OCI-LY7 (cell line): ENCODE measurements at regions not wholly inside any gene's neighbourhood (a gene's known extent, or its start where the extent isn't known, plus 50 kb on each side); places are given as distances from the start of the nearest gene placed in this dataset.

Source experiments
- BruUV-seq: library from RNA; stranded (reverse); fragments of 400-500 nt; replicated peaks from 2 replicates; lab custom pipeline; 2021; lab: Mats Ljungman, UMichigan
- CTCF ChIA-PET: fragments of 300-600 bp; sonication (Branson Sonifier 250); formaldehyde crosslinking; loops from one replicate; lab custom pipeline; 2022; ENCODE audit warnings: antibody characterized with exemption; ENCODE audit not compliant: unreplicated experiment; lab: Charles Lee
- POLR2A ChIA-PET: fragments of 300-600 bp; sonication (Branson Sonifier 250); formaldehyde crosslinking; loops from one replicate; lab custom pipeline; 2022; ENCODE audit warnings: antibody characterized with exemption; lab: Charles Lee
- DNase-seq: peaks from one replicate; pipeline ENCODE4 v3.0.0-alpha.2; 2015; ENCODE audit warnings: low spot score
- H2AFZ ChIP-seq: fragments of 200-600 bp; sonication (generic), shearing (Covaris generic); 2 replicates; pipeline ENCODE4 v1.6.1; 2014; ENCODE audit warnings: mild to moderate bottlenecking, antibody characterized with exemption, low read length, moderate library complexity
- H3K27ac ChIP-seq: fragments of 200-600 bp; sonication (generic); 2 replicates; pipeline ENCODE4 v1.5.1; 2014; ENCODE audit warnings: mixed run types, low read depth, mild to moderate bottlenecking, moderate library complexity, low read length, inconsistent platforms; ENCODE audit not compliant: poor library complexity, severe bottlenecking
- H3K36me3 ChIP-seq: fragments of 200-600 bp; sonication (generic); 2 replicates; pipeline ENCODE4 v1.6.1; 2014; ENCODE audit warnings: mild to moderate bottlenecking, antibody characterized with exemption, low read length, moderate library complexity, mixed read lengths; ENCODE audit not compliant: insufficient read depth
- H3K4me1 ChIP-seq: fragments of 200-600 bp; sonication (generic); 2 replicates; pipeline ENCODE4 v1.5.1; 2014; ENCODE audit warnings: mild to moderate bottlenecking, low read length; ENCODE audit not compliant: insufficient read depth, poor library complexity, severe bottlenecking
- H3K4me2 ChIP-seq: fragments of 200-600 bp; sonication (generic); 2 replicates; pipeline ENCODE4 v1.6.1; 2014; ENCODE audit warnings: mild to moderate bottlenecking, low read length
- H3K4me3 ChIP-seq: fragments of 200-600 bp; sonication (generic); 2 replicates; pipeline ENCODE4 v1.5.1; 2014; ENCODE audit warnings: mild to moderate bottlenecking, low read depth, low read length; ENCODE audit not compliant: poor library complexity, severe bottlenecking
- H3K79me2 ChIP-seq: fragments of 200-600 bp; sonication (generic); 2 replicates; pipeline ENCODE4 v1.6.1; 2016; ENCODE audit warnings: low read depth, mild to moderate bottlenecking, low read length, moderate library complexity, mixed read lengths; ENCODE audit not compliant: insufficient read depth
- H3K9me2 ChIP-seq: fragments of 200-600 bp; sonication (generic); 2 replicates; pipeline ENCODE4 v1.6.1; 2016; ENCODE audit warnings: mild to moderate bottlenecking, low read length, mixed read lengths; ENCODE audit not compliant: insufficient read depth
- H3K9me3 ChIP-seq: fragments of 200-600 bp; sonication (generic); 2 replicates; pipeline ENCODE4 v1.6.1; 2014; ENCODE audit warnings: mild to moderate bottlenecking, mixed run types, low read length, mixed read lengths
- H4K20me1 ChIP-seq: fragments of 200-600 bp; sonication (generic); 2 replicates; pipeline ENCODE4 v1.6.1; 2014; ENCODE audit warnings: mild to moderate bottlenecking, antibody characterized with exemption, low read length, moderate library complexity, mixed read lengths; ENCODE audit not compliant: insufficient read depth
- EZH2phosphoT487 ChIP-seq: fragments of 200-600 bp; sonication (generic); IDR thresholded peaks from 2 replicates; pipeline ENCODE4 v1.6.1; 2018; ENCODE audit warnings: low read depth, borderline replicate concordance, mild to moderate bottlenecking, mixed run types, antibody characterized with exemption, low read length, moderate library complexity, mixed read lengths
- intact Hi-C: fragments of 100-400 bp; cut with micrococcal nuclease; formaldehyde crosslinking; loops from one replicate; pipeline ENCODE4 v1.10.0; 2022; ENCODE audit not compliant: unreplicated experiment
- TF ChIP-seq, protein P1 (sequence below): fragments of 200-600 bp; sonication (generic); conservative IDR thresholded peaks from 2 replicates; pipeline ENCODE4 v1.5.1; 2014; ENCODE audit warnings: mild to moderate bottlenecking, antibody characterized with exemption, low read length, moderate library complexity, mixed read lengths

DNA sequence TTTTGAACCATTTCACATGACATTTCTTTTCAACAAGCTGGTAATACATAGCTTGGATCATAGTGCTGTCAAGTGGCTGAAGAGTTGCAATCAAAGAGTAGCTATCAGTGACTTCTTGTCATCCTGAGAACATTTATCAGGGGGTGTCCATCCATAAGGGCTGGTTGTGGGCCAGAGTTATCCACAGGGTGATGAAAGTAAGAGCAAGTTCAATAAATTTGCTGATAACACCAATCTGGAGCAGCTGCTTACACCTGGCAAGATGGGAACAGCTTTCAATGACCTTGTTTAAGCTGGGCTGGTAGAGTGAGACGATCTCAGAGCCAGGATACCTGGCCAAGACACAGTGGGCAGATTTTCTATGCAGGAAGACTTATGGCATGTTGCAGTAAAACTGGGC is 96.3 kb upstream of the IMMP2L start:
- intact Hi-C loops = no loop called here
- Histone ChIP-seq H3K79me2 (no peaks in the 10 kb centered on the region), H3K9me2 (no peaks in the 10 kb centered on the region), H3K9me3 (no peaks in the 10 kb centered on the region), H3K27ac (no peak overlapping the region), H3K4me1 (no peaks in the 10 kb centered on the region), H3K4me2 (no peak overlapping the region), H3K4me3 (no peak overlapping the region), H2AFZ (no peak overlapping the region), H3K36me3 (no peaks in the 10 kb centered on the region), H4K20me1 (no peaks in the 10 kb centered on the region)
- no TSS peak for BruUV-seq
- no peak for TF ChIP-seq EZH2phosphoT487
- TF ChIP-seq, protein P1, sequence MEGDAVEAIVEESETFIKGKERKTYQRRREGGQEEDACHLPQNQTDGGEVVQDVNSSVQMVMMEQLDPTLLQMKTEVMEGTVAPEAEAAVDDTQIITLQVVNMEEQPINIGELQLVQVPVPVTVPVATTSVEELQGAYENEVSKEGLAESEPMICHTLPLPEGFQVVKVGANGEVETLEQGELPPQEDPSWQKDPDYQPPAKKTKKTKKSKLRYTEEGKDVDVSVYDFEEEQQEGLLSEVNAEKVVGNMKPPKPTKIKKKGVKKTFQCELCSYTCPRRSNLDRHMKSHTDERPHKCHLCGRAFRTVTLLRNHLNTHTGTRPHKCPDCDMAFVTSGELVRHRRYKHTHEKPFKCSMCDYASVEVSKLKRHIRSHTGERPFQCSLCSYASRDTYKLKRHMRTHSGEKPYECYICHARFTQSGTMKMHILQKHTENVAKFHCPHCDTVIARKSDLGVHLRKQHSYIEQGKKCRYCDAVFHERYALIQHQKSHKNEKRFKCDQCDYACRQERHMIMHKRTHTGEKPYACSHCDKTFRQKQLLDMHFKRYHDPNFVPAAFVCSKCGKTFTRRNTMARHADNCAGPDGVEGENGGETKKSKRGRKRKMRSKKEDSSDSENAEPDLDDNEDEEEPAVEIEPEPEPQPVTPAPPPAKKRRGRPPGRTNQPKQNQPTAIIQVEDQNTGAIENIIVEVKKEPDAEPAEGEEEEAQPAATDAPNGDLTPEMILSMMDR = no peak
- CTCF ChIA-PET = no interaction called here
- DNase-seq = no peak
- POLR2A ChIA-PET = interaction anchor here (0.6 kb wide), 1 partner anchor 169 kb away, joined by 3 read pairs; no protein-coding TSS in a partner anchor

DNA sequence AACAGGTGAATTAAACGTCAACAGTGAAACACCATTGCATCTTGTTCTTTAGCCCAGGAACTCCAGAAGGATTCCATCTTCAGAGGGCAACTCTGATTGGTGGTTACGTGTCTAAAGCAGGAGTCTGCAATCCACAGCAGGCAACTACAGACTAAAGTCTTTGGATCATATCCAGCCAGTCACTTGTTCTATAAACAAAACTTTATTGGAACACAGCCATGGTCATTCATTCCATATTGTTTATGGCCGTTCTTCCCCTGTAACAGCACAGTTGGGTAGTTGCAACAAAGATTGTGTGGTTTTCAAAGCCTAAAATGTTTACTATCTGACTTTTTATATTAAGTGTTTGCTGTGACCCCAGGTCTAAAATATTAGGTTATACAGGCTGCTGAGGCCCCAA is 94.7 kb upstream of the IMMP2L start:
- no peak for DNase-seq
- Histone ChIP-seq H3K4me3 (no peak overlapping the region), H2AFZ (no peak overlapping the region), H3K4me2 (no peak overlapping the region), H3K79me2 (no peaks in the 10 kb centered on the region), H3K9me2 (no peaks in the 10 kb centered on the region), H3K36me3 (no peaks in the 10 kb centered on the region), H4K20me1 (no peaks in the 10 kb centered on the region), H3K9me3 (no peaks in the 10 kb centered on the region), H3K27ac (no peak overlapping the region), H3K4me1 (no peaks in the 10 kb centered on the region)
- ChIA-PET CTCF (no interaction called here), POLR2A (no interaction called here)
- no TSS peak for BruUV-seq
- intact Hi-C loops = no loop called here
- TF ChIP-seq, protein P1 = no peak
- no peak for TF ChIP-seq EZH2phosphoT487

DNA sequence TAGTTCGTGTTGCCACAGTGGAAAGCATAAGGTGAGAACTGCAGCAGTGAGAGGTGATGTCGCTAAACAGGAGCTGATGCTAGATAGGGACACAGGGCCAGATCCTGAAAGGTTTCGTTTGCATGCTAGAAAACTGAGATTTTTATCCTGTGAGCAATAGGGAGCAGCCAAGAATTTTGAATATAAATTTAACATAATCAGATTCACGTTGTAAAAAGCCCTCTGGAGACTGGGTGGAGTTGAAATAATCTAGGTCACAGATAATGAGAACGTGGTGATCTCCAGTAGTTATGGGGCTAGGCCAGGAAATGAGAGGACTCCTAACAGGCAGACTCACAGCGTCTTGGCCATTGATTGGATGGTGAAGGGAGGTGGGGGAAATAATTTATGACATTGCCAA is 92.1 kb upstream of the IMMP2L start:
- Histone ChIP-seq H3K27ac (no peak overlapping the region), H3K79me2 (no peaks in the 10 kb centered on the region), H3K36me3 (no peaks in the 10 kb centered on the region), H2AFZ (no peak overlapping the region), H3K9me2 (no peaks in the 10 kb centered on the region), H3K4me2 (no peak overlapping the region), H3K4me1 (no peaks in the 10 kb centered on the region), H4K20me1 (no peaks in the 10 kb centered on the region), H3K9me3 (no peaks in the 10 kb centered on the region), H3K4me3 (no peak overlapping the region)
- no TSS peak for BruUV-seq
- intact Hi-C loops = no loop called here
- POLR2A ChIA-PET = interaction anchor here (0.7 to 0.8 kb wide), 2 partner anchors 40 to 1996 kb away, joined by 3 to 6 read pairs; no protein-coding TSS in a partner anchor
- no peak for DNase-seq
- no peak for TF ChIP-seq EZH2phosphoT487
- TF ChIP-seq, protein P1 = no peak
- CTCF ChIA-PET = no interaction called here
